Liver (tissue), 7 donors: ENCODE measurements at regions not wholly inside any gene's neighbourhood (a gene's known extent, or its start where the extent isn't known, plus 50 kb on each side); places are given as distances from the start of the nearest gene placed in this dataset.

Experiments
- DNase-seq: peaks from one replicate; pipeline ENCODE4 v3.0.0-alpha.2; 2017; ENCODE audit warnings: low spot score
- H3K27ac ChIP-seq, 2 donors: one replicate each; pipeline ENCODE4 v1.7.0; 2013; ENCODE audit warnings: inconsistent platforms in 2 of 2, low read length in 2 of 2, control low read depth in 1 of 2, low read depth in 1 of 2, mild to moderate bottlenecking in 1 of 2
- H3K27me3 ChIP-seq, 4 donors: one replicate each; pipeline versions ENCODE4 v1.6.1 to v1.7.0; 2013; ENCODE audit warnings: low read length in 3 of 4, inconsistent platforms in 1 of 4, mild to moderate bottlenecking in 1 of 4, moderate library complexity in 1 of 4; ENCODE audit not compliant: control insufficient read depth in 4 of 4, insufficient read depth in 4 of 4
- H3K36me3 ChIP-seq, 4 donors: one replicate each; pipeline versions ENCODE4 v1.6.1 to v1.7.0; 2013; ENCODE audit warnings: low read length in 3 of 4, mild to moderate bottlenecking in 3 of 4, low read depth in 1 of 4, moderate library complexity in 1 of 4; ENCODE audit not compliant: control insufficient read depth in 4 of 4, insufficient read depth in 3 of 4
- H3K4me1 ChIP-seq, 4 donors: one replicate each; pipeline versions ENCODE4 v1.6.1 to v1.7.0; 2013; ENCODE audit warnings: low read length in 3 of 4, mild to moderate bottlenecking in 3 of 4, moderate library complexity in 1 of 4; ENCODE audit not compliant: control insufficient read depth in 4 of 4, insufficient read depth in 4 of 4
- H3K4me3 ChIP-seq, 3 donors: one replicate each; pipeline versions ENCODE4 v1.6.1 to v1.7.0; 2013; ENCODE audit warnings: low read length in 3 of 3, control low read depth in 1 of 3, low read depth in 1 of 3, mild to moderate bottlenecking in 1 of 3
- H3K9ac ChIP-seq, 2 donors: one replicate each; pipeline ENCODE4 v1.7.0; 2013; ENCODE audit warnings: low read length in 2 of 2, mild to moderate bottlenecking in 2 of 2, moderate library complexity in 2 of 2, control low read depth in 1 of 2, low read depth in 1 of 2
- H3K9me3 ChIP-seq, 4 donors: one replicate each; pipeline versions ENCODE4 v1.6.1 to v1.7.0; 2013; ENCODE audit warnings: low read length in 3 of 4; ENCODE audit not compliant: control insufficient read depth in 4 of 4
- EGR1 ChIP-seq, 2 donors: IDR thresholded peaks; 2 replicates each; pipeline ENCODE4 v1.6.1; 2016 to 2018; ENCODE audit warnings: antibody characterized with exemption in 2 of 2, low read depth in 2 of 2
- FOXA1 ChIP-seq: IDR thresholded peaks from 2 replicates; pipeline ENCODE4 v1.6.1; 2016; ENCODE audit warnings: antibody characterized with exemption
- FOXA2 ChIP-seq: IDR thresholded peaks from 2 replicates; pipeline ENCODE4 v1.6.1; 2016; ENCODE audit warnings: antibody characterized with exemption
- GABPA ChIP-seq, 2 donors: IDR thresholded peaks in 1 of 2; conservative IDR thresholded peaks in 1 of 2; 2 replicates each; pipeline ENCODE4 v1.6.1; 2016; ENCODE audit warnings: antibody characterized with exemption in 2 of 2, mild to moderate bottlenecking in 1 of 2, moderate library complexity in 1 of 2
- HNF4A ChIP-seq, 2 donors: conservative IDR thresholded peaks; 2 replicates each; pipeline ENCODE4 v1.6.1; 2016; ENCODE audit warnings: antibody characterized with exemption in 2 of 2, mild to moderate bottlenecking in 2 of 2
- HNF4G ChIP-seq: IDR thresholded peaks from 2 replicates; pipeline ENCODE4 v1.6.1; 2016; ENCODE audit warnings: antibody characterized with exemption
- JUND ChIP-seq, 2 donors: IDR thresholded peaks; 2 replicates each; pipeline ENCODE4 v1.6.1; 2016; ENCODE audit warnings: antibody characterized with exemption in 2 of 2
- NR2F2 ChIP-seq: IDR thresholded peaks from 2 replicates; pipeline ENCODE4 v1.6.1; 2016; ENCODE audit warnings: antibody characterized with exemption
- RAD21 ChIP-seq, 2 donors: IDR thresholded peaks; 2 replicates each; pipeline ENCODE4 v1.6.1; 2016; ENCODE audit warnings: antibody characterized with exemption in 2 of 2, mild to moderate bottlenecking in 2 of 2
- RXRA ChIP-seq, 2 donors: IDR thresholded peaks; 2 replicates each; pipeline ENCODE4 v1.6.1; 2017 to 2018; ENCODE audit warnings: antibody characterized with exemption in 2 of 2, mild to moderate bottlenecking in 1 of 2
- TAF1 ChIP-seq: conservative IDR thresholded peaks from 2 replicates; pipeline ENCODE4 v1.6.1; 2016; ENCODE audit warnings: antibody characterized with exemption, mild to moderate bottlenecking
- YY1 ChIP-seq: IDR thresholded peaks from 2 replicates; pipeline ENCODE4 v1.6.1; 2016; ENCODE audit warnings: antibody characterized with exemption, mild to moderate bottlenecking
- WGBS: extraction: QIAGEN DNeasy Blood & Tissue Kit; methylation state at CpG from one replicate; pipeline ENCODE4 v1.1.7; 2013; 5-methylcytosine and 5-hydroxymethylcytosine counted together
- TF ChIP-seq, protein P1 (sequence below): IDR thresholded peaks from 2 replicates; pipeline ENCODE4 v1.6.1; 2016; ENCODE audit warnings: antibody characterized with exemption
- TF ChIP-seq, protein P2 (sequence below): IDR thresholded peaks from 2 replicates; pipeline ENCODE4 v1.6.1; 2016; ENCODE audit warnings: antibody characterized with exemption
- TF ChIP-seq, protein P3 (sequence below): IDR thresholded peaks from 2 replicates; pipeline ENCODE4 v1.6.1; 2016; ENCODE audit warnings: antibody characterized with exemption
- donor health status: healthy.
- donor health status: healthy.
- donor health status: healthy.
- donor health status: healthy.

DNA sequence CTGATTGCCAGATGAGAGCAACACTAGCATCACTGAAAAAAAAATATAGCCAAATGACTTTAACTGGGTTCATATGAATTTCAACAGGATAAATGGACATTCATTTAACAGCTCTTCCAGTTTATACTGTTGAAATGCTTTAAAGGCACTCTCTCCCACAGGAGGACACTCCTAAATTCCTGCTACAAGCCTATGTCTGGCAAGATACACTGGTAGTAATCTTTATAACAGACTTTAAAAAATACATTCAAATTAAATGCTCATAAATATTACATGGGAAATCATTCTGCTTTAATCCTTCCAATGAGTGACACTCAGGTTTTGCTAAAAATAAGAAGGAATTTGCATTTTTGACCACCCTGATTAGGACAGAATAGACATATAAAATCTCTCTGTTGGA, 526.7 kb upstream of the ADAMTS5 start (continued):
- no peak for TF ChIP-seq GABPA (IDR thresholded peaks at IDR 0.05 in 1 of 2, conservative IDR thresholded peaks at IDR 0.05 in 1 of 2)
- TF ChIP-seq HNF4A (conservative IDR thresholded peaks at IDR 0.05), result no peak
- no peak for TF ChIP-seq EGR1 (IDR thresholded peaks at IDR 0.05; ENCODE audit: low read depth in 2 of 2)
- TF ChIP-seq JUND (IDR thresholded peaks at IDR 0.05), result no peak
- TF ChIP-seq YY1, result no peak
- TF ChIP-seq, protein P1, sequence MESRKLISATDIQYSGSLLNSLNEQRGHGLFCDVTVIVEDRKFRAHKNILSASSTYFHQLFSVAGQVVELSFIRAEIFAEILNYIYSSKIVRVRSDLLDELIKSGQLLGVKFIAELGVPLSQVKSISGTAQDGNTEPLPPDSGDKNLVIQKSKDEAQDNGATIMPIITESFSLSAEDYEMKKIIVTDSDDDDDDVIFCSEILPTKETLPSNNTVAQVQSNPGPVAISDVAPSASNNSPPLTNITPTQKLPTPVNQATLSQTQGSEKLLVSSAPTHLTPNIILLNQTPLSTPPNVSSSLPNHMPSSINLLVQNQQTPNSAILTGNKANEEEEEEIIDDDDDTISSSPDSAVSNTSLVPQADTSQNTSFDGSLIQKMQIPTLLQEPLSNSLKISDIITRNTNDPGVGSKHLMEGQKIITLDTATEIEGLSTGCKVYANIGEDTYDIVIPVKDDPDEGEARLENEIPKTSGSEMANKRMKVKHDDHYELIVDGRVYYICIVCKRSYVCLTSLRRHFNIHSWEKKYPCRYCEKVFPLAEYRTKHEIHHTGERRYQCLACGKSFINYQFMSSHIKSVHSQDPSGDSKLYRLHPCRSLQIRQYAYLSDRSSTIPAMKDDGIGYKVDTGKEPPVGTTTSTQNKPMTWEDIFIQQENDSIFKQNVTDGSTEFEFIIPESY, result no peak

DNA sequence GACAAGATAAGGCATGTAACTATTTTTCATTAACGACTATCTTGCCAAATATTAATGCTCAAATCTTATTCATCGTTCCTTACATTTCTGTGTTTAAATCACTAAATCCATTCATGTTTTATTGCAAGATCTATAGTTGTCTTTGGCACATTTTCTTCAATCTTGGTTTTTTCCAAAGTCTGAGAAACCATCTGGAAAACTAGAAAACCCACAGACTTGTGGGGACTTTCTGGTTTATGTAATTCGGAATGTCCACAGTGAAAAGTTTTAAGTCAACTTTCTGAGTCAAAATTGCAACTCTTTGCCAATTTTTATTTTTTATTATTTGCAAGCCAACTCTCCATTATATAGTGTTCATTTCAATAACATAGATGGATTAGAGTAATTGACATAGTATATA, 520.8 kb upstream of the ADAMTS5 start:
- Histone ChIP-seq H3K27me3 (no peaks in the 10 kb centered on the region), H3K27ac (no peak overlapping the region), H3K9me3 (no peaks in the 10 kb centered on the region), H3K4me3 (no peak overlapping the region), H3K9ac (no peak overlapping the region), H3K36me3 (no peaks in the 10 kb centered on the region), H3K4me1 (no peaks in the 10 kb centered on the region)
- no peak for DNase-seq
- no peak for TF ChIP-seq HNF4G
- no peak for TF ChIP-seq YY1
- TF ChIP-seq, protein P2, sequence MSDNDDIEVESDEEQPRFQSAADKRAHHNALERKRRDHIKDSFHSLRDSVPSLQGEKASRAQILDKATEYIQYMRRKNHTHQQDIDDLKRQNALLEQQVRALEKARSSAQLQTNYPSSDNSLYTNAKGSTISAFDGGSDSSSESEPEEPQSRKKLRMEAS, result no peak
- TF ChIP-seq, protein P3, sequence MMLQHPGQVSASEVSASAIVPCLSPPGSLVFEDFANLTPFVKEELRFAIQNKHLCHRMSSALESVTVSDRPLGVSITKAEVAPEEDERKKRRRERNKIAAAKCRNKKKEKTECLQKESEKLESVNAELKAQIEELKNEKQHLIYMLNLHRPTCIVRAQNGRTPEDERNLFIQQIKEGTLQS, result no peak
- TF ChIP-seq EGR1 (IDR thresholded peaks at IDR 0.05; ENCODE audit: low read depth in 2 of 2), result no peak
- WGBS, result 74% methylated on average over 3 of the region's 3 CpGs

DNA sequence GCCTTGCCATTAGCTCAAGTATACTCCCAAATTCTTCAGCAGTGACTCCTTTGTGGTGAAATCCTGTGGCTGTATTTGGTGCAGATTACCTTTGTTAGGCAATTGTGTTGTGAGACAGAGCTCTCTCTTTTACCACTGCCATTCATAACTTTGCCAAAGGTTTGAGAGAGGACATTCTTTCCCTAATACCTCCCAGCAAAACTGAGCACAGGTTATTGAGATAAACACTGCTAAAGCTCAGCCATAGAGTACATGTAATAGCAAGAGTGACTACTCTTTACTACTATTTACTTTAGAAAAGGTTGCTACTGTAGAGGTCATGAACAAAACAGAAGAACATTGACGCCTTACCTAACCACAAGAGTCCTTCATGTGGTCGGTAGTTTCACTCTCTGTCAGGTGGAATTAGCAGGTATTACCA, 514.0 kb upstream of the ADAMTS5 start:
- TF ChIP-seq, protein P1, result no peak
- TF ChIP-seq HNF4A (conservative IDR thresholded peaks at IDR 0.05) (no peak), EGR1 (IDR thresholded peaks at IDR 0.05; ENCODE audit: low read depth in 2 of 2) (no peak), FOXA2 (no peak), GABPA (IDR thresholded peaks at IDR 0.05 in 1 of 2, conservative IDR thresholded peaks at IDR 0.05 in 1 of 2) (no peak)
- Histone ChIP-seq H3K27ac (no peak overlapping the region), H3K9ac (no peak overlapping the region), H3K4me3 (no peak overlapping the region), H3K4me1 (no peaks in the 10 kb centered on the region), H3K36me3 (no peaks in the 10 kb centered on the region), H3K27me3 (peaks cover 0 to 3% (median 0%) of the 10 kb centered on the region in 4 donors), H3K9me3 (no peaks in the 10 kb centered on the region)
- no peak for DNase-seq
- WGBS, result 49% methylated on average over 2 of the region's 2 CpGs

DNA sequence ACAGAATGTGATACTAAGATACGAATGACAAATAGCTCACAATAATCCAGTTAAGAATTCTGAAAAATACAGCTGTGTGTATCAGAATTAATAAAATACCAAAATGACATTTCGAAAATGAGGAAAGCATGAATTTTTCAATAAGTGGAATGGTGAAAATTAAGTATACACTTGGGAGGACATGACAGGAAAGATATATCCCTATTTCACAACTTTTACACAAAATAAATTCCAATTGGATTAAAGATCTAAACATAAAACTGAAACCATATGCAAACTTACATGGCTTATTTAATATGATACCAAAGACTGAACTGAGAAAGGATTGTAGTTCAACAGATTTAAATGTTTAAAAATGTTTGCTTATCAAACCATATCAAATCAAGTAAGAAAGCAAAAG, 510.4 kb upstream of the ADAMTS5 start:
- Histone ChIP-seq H3K4me3 (no peak overlapping the region), H3K9ac (no peak overlapping the region), H3K9me3 (no peaks in the 10 kb centered on the region), H3K27me3 (peaks cover 0 to 3% (median 0%) of the 10 kb centered on the region in 4 donors), H3K4me1 (no peaks in the 10 kb centered on the region), H3K27ac (no peak overlapping the region), H3K36me3 (no peaks in the 10 kb centered on the region)
- TF ChIP-seq EGR1 (IDR thresholded peaks at IDR 0.05; ENCODE audit: low read depth in 2 of 2), result no peak
- TF ChIP-seq JUND (IDR thresholded peaks at IDR 0.05), result no peak
- no peak for TF ChIP-seq TAF1
- TF ChIP-seq, protein P2, result no peak
- TF ChIP-seq RXRA (IDR thresholded peaks at IDR 0.05), result no peak
- no peak for TF ChIP-seq RAD21 (IDR thresholded peaks at IDR 0.05)
- TF ChIP-seq NR2F2, result no peak
- TF ChIP-seq FOXA1, result no peak
- TF ChIP-seq, protein P3, result no peak
- TF ChIP-seq YY1, result no peak
- 52% methylated on average over 2 of the region's 2 CpGs for WGBS
- no peak for DNase-seq
